GM21515 (cell line): ENCODE measurements at regions not wholly inside any gene's neighbourhood (a gene's known extent, or its start where the extent isn't known, plus 50 kb on each side); places are given as distances from the start of the nearest gene placed in this dataset.
"Not testable (repeated sequence)": the region's sequence is repeated elsewhere in the genome, so short reads cannot be mapped to it uniquely, and the experiment has no call there.

Experiments used
- ATAC-seq: cut with Tn5 transposase; IDR thresholded peaks from one replicate; pipeline ENCODE4 v1.9.1; 2021; ENCODE audit not compliant: unreplicated experiment

DNA sequence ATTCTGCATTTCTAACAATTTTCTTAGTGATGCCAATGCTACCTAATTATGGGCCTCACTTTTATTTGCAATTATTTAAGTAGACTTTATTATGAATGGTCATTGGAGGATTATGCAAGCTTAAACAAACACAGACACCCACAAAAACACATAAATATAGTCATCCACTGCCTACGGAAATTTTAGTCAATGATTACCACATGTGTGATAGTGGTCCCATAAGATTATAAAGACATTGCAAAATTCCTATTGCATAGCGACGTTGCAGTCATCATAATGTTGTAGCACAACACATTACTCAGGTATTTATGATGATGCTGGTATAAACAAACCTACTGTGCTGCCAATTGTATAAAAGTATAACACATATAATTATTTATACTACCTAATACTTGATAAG lies 247.8 kb upstream of the ALCAM start:
- ATAC-seq: no peak

DNA sequence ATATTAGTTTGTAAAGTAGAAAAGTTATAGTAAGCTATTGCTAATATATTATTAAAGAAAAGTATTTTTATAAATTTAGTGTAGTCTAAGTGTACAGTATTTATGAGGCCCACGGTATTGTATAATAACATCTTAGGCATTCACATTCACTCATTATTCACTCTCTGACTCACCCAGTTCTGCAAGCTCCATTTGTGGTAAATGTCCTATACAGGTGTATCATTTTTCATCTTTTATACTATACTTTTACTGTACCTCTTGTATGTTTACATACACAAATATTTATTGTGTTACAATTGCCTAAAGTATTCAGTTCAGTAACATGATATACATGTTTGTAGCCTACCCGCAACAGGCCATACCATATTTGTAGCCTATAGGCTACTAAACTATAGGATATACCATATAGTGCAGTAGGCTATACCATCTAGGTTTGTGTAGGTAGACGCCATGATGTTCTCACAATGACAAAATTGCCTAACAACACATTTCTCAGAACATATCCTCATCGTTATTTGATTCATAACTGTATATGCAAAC lies 246.8 kb upstream of the ALCAM start:
- no peak for ATAC-seq

DNA sequence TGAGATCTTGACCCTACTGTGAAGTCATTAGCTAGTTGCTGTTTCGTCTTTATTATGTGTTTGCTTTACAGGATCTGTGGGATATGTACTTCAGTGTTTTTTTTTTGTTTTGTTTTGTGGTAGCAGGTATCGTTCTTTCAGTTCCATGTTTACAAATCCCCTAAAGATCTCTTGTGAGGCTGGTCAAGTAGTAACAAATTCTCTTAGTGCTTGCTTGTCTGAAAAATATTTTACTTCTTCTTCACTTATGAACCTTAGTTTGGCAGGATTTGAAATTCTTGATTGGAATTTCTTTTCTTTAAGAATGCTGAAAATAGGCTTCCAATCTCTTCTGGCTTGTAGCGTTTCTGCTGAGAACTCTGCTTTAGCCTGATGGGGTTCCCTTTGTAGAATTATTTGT lies 235.8 kb upstream of the ALCAM start:
- ATAC-seq: no peak

DNA sequence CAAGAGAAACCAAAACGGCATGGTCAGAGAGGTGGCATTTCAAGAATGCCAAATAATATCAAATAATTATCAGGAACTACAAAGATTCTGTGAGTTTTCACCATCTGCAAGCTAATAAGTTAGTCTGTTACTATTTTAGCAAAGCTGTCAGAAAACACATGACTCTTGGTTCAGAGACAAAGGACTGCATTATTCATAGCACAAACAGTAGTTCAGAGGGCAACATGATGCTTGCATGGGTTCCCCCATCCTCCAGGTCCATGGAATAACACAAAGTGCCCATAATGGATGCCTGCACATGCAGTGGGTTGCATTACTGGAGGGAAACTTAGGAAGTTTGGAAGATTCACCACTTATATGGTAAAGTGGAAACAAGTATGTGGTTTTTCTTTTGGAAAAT lies 228.8 kb upstream of the ALCAM start:
- no peak for ATAC-seq

DNA sequence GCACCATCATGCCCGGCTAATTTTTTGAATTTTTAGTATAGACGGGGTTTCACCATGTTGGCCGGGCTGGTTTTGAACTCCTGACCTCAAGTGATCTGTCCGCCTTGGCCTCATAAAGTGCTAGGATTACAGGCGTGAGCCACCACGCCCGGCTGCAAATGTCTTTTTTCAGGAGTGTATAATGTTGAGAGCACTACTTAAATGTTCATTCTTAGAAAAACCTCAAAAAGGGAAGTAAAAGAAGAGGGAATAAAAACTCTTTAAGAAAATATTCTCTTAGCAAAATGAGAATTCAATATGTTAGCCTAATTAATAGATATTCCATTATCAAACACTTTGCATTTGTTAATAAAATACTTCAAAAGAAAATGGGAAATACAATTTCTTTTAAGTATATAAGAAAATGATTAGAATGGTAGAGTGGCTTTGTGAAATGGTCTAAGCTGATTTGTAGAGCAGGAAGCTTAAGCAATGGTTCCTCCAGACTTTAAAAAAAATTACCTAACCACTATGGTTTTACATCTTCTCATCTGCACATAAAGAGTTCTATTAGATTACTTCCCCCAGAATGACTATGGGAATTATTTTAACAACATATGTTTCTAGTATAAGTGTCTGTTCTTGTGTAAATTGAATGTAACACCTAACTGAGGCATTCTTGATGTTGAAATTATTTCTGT lies 226.7 kb upstream of the ALCAM start:
- no peak for ATAC-seq

DNA sequence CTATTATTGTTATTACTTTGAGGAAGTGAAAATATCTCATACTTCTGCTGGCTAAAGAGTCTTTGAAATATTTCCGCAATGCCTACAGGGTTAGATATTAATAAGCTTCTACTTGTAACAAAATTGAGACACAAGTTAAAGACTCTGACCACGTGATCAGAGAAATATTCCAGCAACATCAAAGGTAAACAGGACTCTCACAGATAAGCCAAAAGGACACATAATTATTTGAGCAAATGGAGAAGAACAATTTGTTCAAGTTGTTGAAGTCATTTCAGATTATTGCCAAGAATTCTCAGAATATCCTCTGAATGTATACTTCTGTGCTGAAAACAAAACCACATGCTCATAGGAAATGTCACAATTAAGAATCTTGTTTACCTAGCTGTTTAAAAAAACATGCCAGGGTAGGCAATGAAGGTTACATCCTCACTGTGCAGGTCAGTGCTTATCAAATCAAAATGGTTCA lies 225.8 kb upstream of the ALCAM start:
- ATAC-seq: no peak

DNA sequence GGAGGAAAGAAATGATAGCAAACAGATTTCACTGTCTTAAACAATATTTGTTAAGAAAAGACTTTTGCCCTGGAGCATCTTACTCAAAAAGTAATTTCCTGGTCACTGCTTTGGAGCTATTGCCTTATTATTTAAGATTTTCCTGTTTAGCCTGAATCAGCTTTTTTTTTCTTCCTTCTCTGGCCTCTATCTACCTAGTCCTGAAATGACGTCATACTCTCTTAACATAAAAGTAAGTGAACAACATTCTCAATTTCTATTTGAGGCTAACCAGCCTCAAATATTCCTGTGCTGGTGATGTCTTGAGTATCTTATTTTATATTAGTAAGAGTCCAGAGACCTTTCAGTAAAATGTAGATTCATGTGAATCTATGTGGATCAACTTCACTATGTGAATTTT lies 221.9 kb upstream of the ALCAM start:
- ATAC-seq: no peak

DNA sequence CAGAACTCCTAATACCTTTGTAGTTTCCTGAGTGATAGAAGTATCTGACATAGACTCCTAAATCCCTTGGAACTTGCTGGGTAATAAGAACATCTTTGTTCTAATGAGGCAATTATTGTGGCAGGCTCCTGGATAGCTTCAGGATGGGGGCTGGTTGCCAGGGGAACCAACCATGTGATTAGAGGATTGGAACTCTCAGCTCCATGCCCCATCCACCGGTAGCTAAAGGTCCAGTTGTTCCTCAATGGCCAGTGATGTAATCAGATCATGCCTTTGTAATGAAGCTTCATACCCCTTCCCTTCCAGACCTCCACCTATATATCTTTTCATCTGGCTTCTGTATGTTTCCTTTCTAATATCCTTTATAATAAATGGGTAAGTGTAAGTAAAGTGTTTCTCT lies 221.2 kb upstream of the ALCAM start:
- no peak for ATAC-seq

DNA sequence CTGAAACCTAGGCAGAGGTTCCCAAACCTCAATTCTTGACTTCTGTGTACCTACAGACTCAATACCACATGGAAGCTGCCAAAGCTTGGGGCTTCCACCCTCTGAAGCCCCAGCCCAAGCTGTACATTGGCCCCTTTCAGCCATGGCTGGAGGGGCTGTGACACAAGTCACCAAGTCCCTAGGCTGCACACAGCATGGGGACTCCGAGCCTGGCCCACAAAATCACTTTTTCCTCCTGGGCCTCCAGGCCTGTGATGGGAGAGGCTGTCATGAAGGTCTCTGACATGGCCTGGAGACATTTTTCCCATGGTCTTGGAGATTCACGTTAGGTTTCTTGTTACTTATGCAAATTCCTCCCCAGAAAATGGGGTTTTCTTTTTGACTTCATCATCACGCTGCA lies 217.5 kb upstream of the ALCAM start:
- not testable (repeated sequence) for ATAC-seq

DNA sequence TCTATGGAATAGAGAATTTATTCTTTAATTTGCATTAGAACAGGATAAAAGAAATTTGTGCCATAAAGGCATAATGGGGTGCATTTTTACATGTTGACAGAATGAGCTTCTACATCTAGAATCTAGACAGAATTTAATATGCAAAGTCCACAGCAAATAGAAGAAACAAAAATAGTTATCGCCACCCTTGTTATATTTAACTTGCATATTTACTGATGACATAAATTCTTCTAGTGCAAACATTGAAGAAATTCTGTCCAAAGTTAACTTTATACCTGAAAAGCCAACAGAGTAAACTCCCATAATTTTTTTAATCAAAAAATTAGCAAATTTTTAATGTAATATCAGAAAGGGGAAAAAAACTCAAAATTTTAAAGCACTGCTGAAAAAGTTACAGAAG lies 213.7 kb upstream of the ALCAM start:
- no peak for ATAC-seq

DNA sequence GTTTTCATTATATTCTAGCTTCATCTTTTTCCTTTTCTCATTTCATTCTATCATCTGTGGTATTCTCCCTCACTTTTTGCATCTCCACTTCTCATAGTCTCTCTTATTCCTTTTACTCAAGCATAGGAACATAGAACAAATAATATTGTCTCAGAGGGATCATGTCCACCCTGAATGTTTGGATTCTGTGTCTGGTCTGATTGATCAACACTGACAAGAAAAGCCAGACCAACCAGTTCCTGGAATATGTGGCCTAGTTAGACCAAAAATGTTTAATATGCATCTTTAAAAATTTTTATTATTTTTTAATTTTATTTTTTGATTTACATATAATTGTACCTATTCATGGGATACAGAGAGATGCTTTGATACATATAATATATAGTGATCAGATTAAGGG lies 212.0 kb upstream of the ALCAM start:
- no peak for ATAC-seq

DNA sequence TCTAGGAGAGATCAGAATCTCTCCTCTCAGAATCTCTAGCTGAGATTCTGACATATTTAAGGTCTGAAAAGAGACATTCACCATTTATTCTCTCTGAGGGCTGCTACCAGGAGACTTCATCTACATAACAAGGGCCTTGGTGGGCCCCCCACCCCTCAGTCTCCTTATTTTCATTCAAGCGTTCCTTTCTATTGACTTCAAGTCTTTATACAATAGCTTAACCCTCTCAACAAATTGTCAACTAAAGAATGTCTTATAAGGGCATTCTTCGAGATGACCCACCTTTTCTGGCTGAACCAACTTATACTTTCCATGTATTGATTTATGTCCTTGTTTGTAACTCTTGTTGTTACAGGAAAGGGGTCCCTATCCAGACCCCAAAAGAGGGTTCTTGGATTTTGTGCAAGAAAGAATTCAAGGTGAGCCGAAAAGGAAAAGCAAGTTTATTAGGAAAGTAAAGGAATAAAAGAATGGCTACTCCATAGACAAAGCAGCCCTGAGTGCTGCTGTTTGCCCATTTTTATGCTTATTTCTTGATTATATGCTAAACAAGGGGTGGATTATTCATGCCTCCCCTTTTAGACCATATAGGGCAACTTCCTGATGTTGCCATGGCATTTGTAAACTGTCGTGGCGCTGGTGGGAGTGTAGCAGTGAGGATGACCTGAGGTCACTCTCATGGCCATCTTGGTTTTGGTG lies 209.5 kb upstream of the ALCAM start:
- ATAC-seq: no peak

DNA sequence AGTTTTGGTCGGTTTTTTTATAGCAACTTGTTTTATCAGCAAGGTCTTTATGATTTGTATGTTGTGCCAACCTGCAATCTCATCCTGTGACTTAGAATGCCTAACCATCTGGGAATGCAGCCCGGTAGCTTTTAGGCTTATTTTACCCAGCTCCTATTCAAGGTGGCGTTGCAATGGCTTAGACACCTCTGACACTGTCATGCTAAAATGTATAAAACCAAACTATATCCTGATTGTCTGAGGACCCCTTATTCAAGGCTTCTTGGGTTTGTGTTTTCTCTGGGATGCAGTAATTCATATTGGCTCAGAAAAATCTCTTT lies 209.0 kb upstream of the ALCAM start:
- no peak for ATAC-seq

DNA sequence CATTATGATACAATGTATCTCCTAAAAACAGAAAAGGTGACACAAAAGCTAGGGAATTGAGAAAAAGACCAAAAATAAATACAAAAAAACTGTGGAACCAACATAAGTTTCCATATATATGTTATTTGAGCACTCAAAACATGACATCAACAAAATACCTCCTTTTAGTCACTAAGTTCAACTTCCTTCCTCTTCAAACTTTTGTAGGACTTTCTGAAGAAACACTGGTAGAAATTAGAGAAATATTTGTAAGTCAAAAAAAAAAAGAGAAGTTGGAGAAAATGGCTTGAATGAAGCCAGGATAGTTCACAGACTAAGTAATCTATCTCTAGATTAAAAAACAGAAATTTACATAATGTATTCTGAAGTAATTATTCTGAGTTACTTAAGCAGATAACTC lies 208.4 kb upstream of the ALCAM start:
- no peak for ATAC-seq

DNA sequence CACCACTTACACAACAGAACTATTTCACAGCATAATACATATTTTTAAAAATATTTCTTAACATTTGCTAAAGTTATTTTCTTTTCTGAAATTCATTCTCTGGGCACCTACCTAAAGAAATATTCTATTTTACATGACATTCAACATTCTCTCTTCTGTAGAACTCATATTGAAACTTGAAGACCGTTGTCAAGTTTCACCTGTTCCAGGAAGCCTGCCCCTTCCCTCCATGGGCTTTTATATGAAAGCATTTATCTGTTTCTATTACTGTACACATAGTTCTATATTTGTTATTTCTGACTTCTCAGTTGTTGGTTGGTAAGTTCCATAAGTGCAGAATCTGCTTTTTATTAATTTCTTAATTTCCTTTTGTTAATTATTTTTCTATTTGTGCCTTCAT lies 204.3 kb upstream of the ALCAM start:
- no peak for ATAC-seq

DNA sequence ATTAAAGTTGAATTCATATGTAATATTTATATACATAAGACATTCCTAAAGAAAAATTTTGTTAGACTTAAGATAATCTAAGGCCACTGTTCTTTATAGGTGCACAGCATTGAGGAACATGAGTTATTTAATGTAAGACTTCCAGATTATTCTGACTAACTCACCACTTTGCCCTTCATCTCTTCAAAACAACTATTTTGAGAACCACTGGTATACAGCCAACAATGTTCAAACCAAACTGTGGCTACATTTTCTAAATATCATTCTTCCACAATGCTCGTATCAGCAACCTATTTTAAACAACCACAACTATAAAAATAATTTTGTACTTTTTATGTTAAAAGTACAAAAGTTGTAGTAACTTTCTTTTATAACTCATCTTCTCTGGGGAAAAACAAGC lies 199.8 kb upstream of the ALCAM start:
- no peak for ATAC-seq

DNA sequence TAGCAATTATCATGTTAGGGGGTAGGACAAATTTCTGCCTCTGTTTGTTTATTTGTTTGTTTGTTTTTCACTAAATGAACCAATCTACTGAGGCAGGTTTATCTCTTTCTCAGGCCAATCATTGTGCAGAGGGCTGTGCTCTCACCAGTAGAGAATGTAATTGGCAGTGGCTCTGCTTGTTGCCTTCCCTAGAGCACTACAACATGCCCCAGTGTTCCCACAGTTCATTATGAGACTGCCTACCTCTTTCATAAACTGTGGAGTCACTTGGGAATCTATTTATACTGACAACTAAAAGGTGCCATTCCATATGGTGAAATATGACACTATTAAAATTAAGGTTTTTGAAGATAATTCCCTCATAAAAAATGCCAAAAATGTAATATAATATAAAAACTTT lies 196.3 kb upstream of the ALCAM start:
- no peak for ATAC-seq

DNA sequence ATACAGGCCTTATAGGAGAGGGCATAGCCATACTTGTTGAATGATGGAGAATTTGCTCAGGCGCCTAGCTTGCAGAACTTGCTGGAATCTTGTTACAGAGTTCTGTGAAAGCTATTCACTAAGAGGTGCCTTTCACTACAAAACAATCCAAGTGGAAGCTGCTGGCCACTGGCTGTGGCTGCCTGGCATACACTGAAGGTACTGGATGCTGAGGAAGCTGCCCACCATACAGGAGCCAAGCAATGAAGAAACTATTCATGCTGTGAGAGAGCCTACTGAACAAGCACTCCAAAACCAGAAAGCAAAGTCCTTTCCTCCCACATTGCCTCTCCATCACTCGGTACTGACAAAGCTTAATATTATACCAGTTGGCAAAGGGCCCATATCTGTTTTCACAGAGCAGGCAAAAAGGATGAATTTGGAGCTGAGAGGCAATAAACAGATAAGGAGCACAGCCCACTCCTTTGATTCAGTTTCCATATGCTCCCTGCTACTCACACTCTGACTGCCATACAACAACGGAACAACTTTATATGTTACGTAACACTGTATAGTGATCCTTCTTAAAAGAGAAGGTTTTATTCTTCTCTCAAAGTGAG lies 192.6 kb upstream of the ALCAM start:
- ATAC-seq: no peak

DNA sequence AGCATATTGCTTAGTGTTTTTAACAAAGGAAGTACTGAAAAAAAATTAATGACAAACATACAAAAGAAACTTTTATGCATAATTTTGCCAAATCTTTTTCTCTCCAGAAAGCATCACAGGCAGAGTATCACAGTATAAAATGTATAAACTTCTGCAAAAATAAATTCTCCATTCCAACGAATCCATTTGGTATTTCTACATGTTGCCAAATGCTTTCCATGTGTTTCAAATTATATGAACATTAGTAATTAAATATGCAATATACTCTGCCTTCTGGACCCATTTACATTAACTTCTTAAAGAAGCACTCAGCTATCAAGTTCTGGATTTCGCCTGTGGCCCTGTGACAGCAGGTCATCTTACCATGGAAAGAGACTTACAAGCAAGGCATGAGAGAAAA lies 189.1 kb upstream of the ALCAM start:
- ATAC-seq: no peak

DNA sequence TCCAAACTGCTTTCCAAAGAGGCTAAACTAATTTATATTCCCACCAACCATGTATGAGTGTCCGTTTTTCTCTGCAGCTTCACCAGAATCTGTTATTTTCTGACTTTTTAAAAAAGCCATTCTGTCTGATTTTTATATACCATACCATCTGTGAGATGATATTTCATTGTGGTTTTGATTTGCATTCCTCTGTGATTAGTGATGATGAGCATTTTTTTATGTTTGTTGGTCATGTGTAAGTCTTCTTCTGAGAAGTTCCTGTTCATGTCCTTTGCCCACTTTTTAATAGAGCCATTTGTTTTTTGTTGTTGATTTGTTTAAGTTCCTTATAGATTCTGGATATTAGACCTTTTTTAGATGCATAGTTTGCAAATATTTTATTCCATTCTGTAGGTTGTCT lies 179.4 kb upstream of the ALCAM start:
- ATAC-seq: no peak

DNA sequence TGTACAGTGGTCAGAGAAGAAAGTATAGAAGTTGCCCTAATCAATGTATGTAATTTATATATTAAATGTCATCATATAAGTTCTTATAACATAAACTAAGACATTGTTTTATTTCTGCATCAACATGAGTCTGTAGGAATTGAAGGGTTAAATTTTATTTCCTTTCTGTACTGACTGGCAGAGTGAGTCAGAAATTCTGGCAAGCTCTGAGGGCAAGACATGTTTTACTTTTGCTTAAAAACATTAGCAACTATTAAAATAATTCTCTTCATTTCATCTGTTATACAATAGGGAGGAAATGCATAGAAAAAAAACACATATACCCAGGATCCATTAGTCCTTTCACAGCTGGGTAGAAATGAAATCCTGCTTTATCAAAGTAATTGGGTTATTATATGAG lies 171.4 kb upstream of the ALCAM start:
- no peak for ATAC-seq

DNA sequence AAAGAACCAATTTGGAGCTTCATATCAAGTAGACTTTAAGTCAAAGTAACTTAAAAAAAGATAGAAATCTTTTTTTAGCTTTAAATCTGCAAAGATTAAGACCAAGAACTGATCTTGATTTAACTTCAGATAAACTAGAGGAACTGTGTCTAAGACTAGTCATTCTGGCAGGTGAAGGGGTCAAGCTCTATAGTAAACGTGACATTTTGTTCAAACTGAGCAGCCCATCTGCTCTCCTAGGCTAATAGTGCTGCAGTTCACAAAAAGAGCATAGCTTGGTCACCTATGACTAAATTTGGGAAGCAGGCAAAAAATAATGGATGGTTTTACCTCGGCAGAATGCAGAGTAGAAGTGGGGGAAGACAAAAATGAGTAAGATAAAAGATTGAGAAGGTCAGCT lies 168.8 kb upstream of the ALCAM start:
- no peak for ATAC-seq
